8988T (cell line): ENCODE measurements at regions not wholly inside any gene's neighbourhood (a gene's known extent, or its start where the extent isn't known, plus 50 kb on each side); places are given as distances from the start of the nearest gene placed in this dataset.

Experiments used
- DNase-seq: peaks from one replicate; pipeline ENCODE4 v3.0.0; 2011

DNA sequence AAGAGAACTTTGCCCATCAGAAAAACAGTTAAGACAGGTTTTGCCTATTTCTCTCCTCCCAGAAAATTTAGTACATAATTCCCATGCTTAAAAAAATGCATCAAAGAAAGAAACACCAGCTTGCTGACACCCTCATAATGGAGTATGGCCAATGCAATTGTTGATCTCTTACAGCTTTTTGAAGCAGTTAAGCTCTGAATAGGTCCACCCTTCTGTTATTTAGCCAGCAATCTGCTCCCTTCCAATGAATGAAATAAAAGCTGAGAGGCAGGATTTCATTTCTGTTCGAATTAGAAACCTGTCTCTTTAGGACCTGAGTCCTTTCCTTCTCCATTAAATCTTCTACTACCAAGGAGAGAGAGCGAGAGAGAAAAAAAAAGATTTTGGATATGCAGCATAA is 288.7 kb downstream of the RNF144B start:
- DNase-seq: no peak

DNA sequence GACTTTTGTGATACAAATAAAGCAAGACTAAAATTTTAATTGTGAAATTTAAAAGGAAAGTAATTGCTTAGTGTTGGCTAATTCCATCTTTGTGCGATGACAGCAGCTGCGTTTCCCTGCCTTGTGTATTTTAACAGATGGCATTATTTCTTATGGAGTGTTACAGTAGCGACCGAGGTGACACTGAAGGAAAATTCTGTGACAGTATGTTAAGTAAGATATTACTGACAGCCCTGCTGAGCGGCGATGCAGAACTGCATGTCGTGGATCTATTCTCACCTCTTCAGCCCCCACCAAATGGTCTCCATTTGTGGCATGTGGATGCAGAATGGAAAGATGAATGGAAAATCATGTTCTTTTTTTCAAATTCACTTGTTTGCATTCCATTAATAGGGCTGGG is 289.4 kb downstream of the RNF144B start:
- no peak for DNase-seq

DNA sequence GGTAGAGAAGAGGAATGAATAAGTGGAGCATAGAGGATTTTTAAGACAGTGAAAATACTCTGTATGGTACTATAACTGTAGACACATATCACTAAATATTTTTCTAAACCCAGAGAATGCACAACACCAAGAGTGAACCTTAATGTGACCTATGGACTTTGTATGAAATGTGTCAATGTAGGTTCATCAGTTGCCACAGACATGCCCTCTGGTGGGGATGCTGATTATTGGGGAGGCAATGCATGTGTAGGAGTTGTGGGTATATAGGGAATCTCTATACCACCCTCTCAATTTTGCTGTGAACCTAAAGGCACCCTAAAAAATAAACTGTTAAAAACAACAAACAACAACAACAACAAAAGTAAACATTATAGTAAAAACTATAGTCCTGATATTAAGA is 293.7 kb downstream of the RNF144B start:
- DNase-seq: no peak

DNA sequence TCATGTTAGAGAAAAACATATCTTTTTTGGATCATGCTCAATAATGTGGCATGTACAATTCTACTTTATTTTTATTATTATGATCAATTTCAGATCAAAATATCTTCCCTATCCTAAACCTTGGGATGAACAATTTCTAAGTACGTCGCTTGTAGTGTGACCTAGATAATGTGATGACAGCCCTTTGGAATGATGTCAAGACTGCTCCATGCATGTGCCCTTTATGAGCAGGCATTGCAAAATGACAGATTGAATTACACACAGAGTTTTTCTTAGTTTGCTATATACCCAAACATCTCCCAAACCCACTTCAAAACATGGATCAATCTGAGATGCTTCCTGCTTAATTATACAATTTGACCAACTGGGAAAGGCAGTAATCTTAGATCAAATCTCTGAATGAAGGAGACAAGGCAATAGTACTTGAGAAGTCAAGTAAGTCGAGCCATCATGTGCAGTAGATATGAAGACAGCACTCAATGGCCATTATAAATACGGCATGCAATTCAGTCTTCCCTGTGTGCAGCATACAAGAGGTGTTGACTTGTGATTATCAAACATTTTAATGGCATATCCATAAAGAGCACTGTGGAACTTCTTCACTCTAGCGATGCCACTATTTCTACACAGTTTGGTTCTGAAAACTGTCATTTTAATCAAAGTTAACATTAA is 294.8 kb downstream of the RNF144B start:
- no peak for DNase-seq

DNA sequence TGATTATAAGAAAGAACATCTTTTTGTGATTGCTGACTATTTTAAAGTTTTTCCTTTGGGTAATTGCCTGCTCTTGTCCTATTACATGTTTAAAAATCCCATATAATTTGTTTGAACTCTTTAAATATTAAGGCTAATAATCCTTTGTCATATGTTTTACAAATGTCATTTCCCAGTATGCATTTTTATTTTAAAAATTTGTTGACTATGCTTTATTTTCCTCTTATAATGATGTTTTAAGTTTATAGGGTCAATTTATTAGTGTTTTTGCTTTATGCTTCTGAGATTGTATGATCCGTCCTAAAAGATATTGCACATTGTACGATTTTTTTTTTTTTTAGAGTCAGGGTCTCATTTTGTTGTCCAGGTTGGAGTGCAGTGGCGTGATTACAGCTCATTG is 297.2 kb downstream of the RNF144B start:
- DNase-seq: no peak

DNA sequence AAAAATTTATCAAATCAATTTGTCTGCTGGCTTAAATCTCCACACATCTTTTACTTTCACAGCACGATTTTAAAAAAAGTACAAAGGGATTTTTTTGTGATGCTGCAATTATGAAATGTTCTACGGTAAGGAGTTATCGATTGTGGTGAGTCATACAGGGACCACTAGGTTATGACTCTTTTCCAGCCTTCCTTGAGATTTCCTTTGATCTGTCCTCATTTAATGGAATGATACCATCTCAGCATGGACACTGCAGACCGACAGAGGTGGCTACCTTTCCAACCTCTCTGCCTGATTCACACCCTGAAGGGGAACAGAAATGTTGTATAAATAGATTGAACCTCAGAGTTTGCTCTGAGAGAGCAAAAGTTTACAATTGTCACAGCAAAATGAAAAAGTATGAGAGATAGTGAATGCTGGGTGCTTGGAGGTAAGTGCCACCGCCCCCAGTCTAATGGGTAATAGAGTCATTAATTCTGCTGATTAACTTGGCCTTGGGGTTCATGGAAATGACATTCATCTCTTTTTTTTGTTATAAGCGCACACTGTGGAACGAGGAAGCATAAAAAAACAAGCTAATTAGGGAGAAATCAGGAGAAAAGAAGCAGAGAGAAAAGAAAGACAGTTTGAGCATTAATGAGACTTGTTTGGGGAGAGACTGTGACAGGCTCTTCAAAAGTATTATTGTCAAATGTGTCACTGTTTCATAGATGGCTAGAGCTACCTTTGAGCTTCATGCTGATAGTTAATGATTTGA is 306.0 kb downstream of the RNF144B start:
- DNase-seq: no peak

DNA sequence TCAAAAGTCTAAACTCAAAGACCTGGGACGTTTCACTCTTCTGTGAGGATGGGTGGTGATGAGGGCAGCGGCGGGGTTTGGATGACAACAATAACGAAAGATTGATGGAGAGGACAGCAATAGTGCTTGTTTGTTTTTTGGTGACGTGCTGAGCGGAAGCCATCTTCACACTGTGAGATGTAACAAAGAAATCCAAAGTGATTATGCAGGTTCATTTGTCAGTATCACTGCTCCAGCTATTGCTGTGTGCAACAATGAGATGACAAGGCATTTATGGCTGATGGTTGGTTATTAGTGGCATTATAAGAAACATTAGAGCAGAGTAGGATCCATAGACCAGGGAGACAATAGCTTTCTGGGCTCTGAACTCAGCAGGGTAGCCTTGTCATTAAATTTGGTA is 306.7 kb downstream of the RNF144B start:
- DNase-seq: no peak

DNA sequence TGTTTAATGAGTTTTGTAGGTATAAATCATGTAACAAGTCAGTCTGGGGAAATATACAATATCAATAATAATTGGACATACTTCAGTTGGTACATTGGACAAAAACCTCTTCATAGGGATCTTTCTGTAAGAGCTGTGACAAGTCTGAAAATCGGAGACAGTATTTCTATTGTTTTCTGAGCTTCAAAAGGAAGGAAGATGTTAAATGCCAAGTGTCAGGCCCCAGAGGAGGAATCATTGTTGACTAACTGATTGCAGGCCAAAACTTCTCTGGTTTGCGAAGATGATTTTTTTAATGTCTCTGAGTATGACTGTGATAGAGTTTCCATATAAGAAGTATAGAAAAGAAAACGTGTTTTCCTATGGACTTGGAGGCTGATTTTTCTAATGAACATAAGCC is 316.4 kb downstream of the RNF144B start:
- no peak for DNase-seq

DNA sequence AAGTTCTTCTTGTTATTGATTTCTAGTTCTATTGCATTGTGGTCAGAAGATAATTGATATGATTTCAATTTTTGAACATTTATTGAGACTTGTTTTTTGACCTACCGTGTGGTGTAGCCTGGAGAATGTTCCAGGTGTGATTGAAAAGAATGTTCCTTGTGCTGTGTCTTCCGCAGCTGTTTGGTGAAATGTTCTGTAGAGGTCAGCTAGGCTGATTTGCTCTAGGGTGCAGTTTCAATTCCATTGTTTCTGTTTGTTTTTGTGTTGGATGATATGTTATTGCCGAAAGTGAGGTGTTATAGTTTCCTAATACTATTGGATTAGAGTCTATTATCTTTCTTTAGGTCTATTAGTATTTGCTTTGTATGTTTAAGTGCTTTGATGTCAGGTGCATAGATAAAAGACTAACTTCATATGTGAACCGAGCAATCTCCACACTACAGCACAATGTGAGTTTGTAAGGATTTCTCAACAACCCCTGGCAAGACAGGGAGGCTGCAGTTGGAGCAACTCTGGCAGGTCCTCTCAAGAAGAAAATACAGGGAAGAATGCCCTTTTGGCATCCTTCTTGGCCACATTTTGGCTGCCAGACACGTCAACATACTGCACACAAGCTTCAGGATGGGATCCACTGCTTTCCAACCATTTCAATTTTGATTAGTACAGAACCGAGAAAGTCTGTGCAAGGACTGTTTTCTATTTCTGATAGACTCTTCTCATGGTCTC is 320.7 kb downstream of the RNF144B start:
- no peak for DNase-seq

DNA sequence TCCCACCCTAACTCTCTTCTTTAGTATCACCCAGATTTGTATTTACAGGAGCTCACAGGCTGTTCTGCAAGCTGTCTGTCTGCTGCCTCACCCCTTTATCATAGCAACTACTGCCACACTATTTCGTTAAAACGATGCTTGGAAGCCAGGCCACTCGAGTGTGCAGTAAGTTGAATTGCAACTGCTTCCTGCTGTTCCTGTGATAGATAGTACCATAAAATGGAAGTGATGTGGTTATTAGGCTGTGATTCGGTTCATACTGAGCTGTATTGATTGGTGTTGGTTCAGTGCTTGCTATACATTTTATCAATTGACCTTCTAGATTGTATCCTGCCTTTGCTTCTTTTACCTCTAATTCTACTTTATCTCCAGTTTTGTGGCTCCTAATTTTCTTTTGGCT is 325.4 kb downstream of the RNF144B start:
- no peak for DNase-seq

DNA sequence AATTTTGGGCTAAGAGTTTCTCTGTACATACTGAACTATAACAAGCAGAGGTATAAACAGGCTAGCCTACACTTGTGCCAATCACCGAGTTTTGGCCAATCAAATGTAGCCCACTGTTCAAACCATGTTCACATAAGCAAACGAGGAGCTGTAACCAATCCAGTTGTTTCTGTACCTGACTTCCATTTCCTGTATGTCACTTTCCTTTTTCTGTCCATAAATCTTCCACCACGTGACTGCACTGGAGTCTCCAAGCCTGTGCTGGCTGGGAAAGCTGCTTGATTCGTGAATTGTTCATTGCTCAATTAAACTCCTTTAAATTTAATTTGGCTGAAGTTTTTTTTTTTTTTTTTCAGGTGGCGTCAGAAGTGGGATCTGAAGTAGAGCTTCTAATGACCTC is 332.9 kb downstream of the RNF144B start:
- DNase-seq: no peak

DNA sequence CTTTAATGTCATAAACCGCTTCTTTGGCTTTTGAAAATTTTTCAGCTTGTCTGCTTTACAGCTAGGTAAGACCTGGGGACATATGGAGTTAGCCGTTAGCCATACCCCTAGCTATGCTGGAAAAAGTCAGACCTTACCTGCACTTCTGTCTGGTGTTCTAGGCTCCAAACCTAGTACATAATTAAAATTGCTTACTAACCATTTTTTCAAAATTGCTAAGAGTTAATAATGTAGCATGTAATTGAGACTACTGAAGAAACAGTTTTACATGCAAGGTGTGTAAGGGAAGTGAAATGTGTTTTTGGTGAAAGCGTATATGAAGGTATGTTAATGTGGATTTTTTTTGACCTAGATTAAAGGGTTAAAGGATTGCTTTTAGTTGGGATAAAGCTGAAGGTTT is 336.9 kb downstream of the RNF144B start:
- no peak for DNase-seq

DNA sequence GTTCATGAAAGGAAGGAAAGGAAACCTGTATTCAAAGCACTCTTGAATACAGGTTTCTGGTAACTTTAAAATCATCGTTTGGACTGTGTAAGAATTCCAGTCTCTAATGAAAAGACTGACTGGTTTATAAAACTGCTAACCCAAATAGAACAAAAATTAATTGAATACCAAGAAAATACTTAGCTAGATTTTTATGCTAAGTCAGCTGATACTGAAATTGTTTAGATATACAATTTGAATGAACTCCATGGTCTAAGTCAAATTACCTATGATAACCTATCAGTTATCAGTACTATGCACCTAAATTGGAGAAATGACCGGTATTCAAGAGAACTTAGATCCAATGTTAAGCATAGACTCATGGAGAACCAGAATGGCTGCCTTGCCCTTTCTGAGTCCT is 338.3 kb downstream of the RNF144B start:
- no peak for DNase-seq

DNA sequence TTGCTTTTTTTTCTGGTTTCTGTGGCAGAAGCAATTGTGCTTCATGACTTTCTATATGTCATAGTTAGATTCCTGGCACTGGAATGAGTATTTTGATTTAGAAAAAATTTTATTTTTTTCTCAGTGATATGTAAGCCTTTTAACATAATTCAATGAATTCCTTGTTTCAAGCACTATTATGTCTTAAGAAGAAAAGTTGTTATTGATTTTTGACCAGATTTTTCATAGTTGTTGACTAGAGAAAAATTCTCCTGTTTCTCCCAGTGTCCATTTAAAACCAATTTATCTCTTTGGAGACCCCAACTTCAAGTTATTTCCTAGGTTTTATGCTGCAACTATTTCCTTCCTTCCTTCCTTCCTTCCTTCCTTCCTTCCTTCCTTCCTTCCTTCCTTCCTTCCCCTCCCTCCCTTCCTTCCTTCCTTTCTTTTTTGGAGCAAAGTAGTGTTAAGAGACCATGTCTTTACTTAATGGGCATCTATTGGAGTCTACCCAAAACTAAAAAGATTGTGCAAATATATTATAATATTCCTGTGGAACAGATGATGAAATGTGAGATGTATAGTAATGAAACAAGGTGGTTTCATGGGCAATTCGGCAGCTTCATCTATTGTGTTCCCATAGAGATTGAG is 346.9 kb downstream of the RNF144B start:
- DNase-seq: no peak

DNA sequence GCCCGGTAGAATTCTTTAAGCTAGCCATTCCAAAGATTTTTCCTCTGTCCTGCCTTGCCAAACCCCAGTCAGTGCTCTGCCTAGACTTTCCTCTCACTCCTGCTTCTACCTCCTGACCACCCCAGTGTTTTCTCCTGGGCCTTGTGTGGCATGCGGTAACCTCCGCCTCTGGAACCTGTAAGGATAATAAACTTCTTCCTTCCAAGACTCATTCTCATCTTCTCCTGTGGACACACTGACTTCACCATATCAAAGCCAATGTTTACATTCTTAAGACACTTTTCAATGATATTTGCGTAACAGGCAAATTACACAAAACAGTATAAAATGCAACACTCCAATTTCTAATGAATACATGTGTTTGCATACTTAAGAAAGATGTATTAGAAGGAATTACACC is 354.6 kb downstream of the RNF144B start:
- no peak for DNase-seq

DNA sequence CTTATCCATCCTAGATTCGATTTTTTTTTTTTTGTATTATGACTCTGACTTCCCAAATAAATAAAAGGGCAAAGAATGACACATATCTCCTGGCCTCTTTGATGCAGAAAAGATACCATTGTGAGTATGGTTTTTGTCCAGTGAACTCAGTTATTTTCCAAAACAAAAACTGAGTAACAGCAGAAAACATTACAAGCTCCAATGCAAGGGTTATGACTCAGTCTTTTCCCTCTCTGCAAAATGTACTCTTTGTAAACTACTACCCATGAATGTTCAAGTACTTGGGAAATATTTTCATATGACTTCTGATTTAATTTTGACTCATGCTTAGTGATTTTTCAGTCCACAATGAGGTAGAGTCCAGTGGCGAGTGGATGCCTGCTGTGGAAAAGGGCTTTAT is 355.3 kb downstream of the RNF144B start:
- no peak for DNase-seq

DNA sequence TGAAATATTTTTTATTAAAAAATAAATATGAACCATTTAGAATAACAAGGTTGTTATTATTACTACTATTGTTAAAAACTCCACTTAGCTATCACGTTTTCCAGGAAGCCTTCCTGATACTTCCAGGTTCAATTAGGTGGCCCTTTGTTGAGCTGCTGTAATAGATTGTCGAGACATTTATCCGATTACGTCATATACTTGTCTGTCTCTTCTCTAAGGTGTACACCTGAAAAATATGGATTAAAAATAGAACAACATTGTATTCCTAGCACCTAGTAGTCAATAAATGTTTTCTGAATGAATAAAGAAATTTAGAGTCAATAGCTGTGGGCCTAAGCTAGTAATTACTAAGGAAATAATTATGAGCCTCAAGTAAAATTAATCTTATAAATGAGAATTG is 359.6 kb downstream of the RNF144B start:
- no peak for DNase-seq

DNA sequence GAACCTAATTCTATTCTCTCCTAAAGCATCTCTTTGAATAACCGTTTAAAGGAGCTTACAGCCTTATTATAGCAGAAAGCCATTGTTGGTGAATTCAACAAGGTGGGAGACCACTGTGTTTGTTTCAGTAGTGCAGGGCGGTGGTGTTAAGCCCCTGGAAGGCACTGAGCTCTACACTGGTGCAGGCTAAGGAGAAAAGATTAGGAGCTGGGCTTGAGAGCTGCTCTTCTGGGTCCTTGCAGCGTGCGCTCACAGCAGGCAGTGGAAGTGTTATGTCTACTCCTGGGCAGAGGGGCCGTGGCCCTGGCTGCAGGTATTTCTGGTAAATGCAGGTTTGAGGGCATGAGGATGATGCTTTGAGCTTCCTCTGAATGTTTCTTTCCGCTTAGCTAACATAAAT is 361.2 kb downstream of the RNF144B start:
- no peak for DNase-seq

DNA sequence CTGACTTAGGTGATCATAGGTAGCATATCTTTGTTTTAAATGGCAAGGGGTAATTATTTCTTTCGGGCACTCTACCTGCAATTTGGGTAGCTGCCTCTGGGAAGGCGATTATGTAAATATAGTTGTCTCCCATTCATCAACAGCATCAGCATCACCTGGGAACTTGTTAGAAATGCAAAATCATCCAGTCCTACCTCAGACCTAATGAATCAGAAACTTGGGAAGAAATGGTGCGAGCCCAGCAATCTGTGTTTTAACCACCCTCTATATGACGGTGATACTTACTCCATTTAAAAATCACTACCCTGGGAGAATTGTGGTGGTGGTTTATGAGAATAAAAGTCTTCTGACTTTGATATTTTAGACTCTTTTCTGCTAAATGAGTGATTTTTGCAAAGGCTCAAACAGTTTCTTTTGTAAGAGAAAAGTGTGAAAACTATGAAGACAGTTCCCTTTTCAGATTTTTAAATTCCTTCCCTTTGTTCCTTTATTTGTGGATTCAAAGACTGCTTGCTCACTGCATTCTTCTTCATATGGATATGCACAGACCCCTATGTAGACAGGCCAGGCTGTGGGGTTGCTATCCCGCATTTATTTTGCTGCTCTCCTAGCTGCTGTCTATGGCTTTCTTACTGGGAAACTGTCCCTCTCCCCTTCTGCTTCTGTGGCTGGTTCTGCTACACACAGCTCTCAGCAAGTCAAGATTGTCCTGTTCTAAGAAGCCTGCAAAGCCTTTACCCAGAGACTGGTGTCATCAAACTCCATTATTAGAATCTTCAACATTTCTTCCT is 365.3 kb downstream of the RNF144B start:
- DNase-seq: no peak

DNA sequence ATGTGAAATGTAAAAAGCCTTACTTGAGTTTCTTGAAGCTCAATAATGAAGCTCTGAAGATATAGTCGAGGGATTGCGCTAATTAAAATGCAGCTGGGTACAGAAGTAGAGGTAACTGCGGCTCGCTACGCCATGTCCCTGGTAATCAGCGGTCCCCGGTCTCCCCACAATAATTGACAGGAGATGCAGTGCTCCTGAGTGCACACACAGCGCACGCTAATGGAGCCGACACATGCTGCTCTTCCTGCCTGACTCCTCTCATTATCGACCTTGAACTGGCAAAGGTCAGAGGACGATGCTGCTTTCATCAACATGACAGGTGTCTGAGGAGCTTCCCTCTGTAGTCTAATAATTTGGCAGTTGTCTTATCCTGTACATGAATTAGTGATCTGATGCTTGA is 365.9 kb downstream of the RNF144B start:
- DNase-seq: no peak

DNA sequence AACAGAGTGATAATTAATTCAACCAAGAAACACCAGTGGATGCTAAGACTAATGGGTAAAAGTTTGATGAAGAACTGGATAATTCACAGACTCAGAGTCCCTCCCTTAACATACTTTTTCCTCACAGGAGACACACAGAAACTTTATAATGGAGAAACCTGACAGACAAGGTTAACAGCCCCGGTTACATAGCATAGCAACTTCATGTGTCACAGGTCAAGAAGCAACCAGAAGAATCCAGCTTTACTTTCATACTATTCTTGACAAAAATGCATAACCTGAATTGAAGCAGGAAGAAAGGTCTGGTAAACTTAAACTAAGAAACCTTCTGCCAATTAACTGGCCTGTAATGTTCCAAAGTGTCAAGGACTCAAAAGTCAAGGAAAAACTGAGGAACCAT is 375.9 kb downstream of the RNF144B start:
- no peak for DNase-seq

DNA sequence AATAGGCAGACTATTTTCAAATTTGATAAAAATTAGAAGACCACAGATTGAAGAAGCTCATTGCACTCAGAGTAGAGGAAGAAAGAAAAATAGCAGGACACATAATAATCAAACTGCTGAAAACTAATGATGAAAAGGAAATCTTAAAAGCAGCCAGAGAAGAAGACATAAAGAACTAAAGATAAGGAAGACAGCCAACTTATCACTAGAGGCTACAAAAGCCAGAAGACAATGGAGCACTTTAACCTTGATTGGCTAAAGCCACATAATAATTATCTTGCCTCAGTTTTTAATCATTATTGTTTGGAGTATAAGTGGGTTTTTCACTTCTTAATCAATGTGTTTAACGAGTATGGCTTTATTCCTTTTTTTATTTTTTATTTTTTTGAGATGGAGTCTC is 397.6 kb downstream of the RNF144B start:
- DNase-seq: no peak
